ENCODE measurements at regions not wholly inside any gene's neighbourhood (a gene's known extent, or its start where the extent isn't known, plus 50 kb on each side); places are given as distances from the start of the nearest gene placed in this dataset.
"Not testable (repeated sequence)": the region's sequence is repeated elsewhere in the genome, so short reads cannot be mapped to it uniquely, and the experiment has no call there.

- Mint-ChIP-seq H3K27me3 (peaks cover 8% of the 10 kb centered on the region), H3K4me3 (no peak overlapping the region), H3K36me3 (no peaks in the 10 kb centered on the region), H3K9me3 (no peaks in the 10 kb centered on the region), H3K27ac (no peak overlapping the region), H3K4me1 (peaks cover 7% of the 10 kb centered on the region)
- ATAC-seq (ENCODE audit: low read depth) (no peak), DNase-seq (ENCODE audit: low spot score in 2 of 2) (no peak)
Measured at GRCh38 chr1:143718021-143718420, 253.8 kb downstream of the FAM72C start.

GRCh38 chr1:143717434-143717833 lies 254.4 kb downstream of the FAM72C start:
- H3K27ac Mint-ChIP-seq = no peak overlapping the region
- ATAC-seq (ENCODE audit: low read depth) = no peak
- H3K27me3 Mint-ChIP-seq = peaks cover 8% of the 10 kb centered on the region
- H3K36me3 Mint-ChIP-seq = no peaks in the 10 kb centered on the region
- H3K4me1 Mint-ChIP-seq = peaks cover 7% of the 10 kb centered on the region
- H3K9me3 Mint-ChIP-seq = no peaks in the 10 kb centered on the region
- no peak for DNase-seq (ENCODE audit: low spot score in 2 of 2)
- H3K4me3 Mint-ChIP-seq = no peak overlapping the region

GRCh38 chr1:143714913-143715312 lies 256.9 kb downstream of the FAM72C start:
- DNase-seq (ENCODE audit: low spot score in 2 of 2); H3K4me1 Mint-ChIP-seq; H3K9me3 Mint-ChIP-seq; ATAC-seq (ENCODE audit: low read depth); H3K36me3 Mint-ChIP-seq; H3K27ac Mint-ChIP-seq; H3K27me3 Mint-ChIP-seq; H3K4me3 Mint-ChIP-seq: not testable (repeated sequence)

GRCh38 chr1:143709606-143710259 lies 262.1 kb downstream of the FAM72C start:
- H3K27ac Mint-ChIP-seq; DNase-seq (ENCODE audit: low spot score in 2 of 2); H3K27me3 Mint-ChIP-seq; H3K36me3 Mint-ChIP-seq; H3K9me3 Mint-ChIP-seq; H3K4me1 Mint-ChIP-seq: not testable (repeated sequence)
- ATAC-seq (ENCODE audit: low read depth) = peak; percentile 77
- H3K4me3 Mint-ChIP-seq = peak overlapping the region; percentile 58

GRCh38 chr1:143702739-143703138 lies 269.0 kb downstream of the FAM72C start:
- not testable (repeated sequence) for DNase-seq (ENCODE audit: low spot score in 2 of 2)
- H3K27me3 Mint-ChIP-seq = peaks cover 18% of the 10 kb centered on the region

GRCh38 chr1:143699731-143700130 lies 272.1 kb downstream of the FAM72C start:
- H3K27ac Mint-ChIP-seq = no peak overlapping the region
- H3K9me3 Mint-ChIP-seq = peaks cover 2% of the 10 kb centered on the region
- peaks cover 2% of the 10 kb centered on the region for H3K36me3 Mint-ChIP-seq
- no peaks in the 10 kb centered on the region for H3K4me1 Mint-ChIP-seq
- H3K27me3 Mint-ChIP-seq = peaks cover 25% of the 10 kb centered on the region
- ATAC-seq (ENCODE audit: low read depth) = no peak
- no peak overlapping the region for H3K4me3 Mint-ChIP-seq
- DNase-seq (ENCODE audit: low spot score in 2 of 2) = no peak

More at GRCh38 chr1:143702739-143703138, 269.0 kb downstream of the FAM72C start:
- not testable (repeated sequence) for H3K27ac Mint-ChIP-seq; H3K4me1 Mint-ChIP-seq; H3K4me3 Mint-ChIP-seq; ATAC-seq (ENCODE audit: low read depth); H3K9me3 Mint-ChIP-seq; H3K36me3 Mint-ChIP-seq

- ATAC-seq (ENCODE audit: low read depth) = no peak
- no peak for DNase-seq (ENCODE audit: low spot score in 2 of 2)
- Mint-ChIP-seq H3K4me3 (peak overlapping the region; percentile 33), H3K36me3 (peaks cover 2% of the 10 kb centered on the region), H3K27ac (no peak overlapping the region), H3K27me3 (peaks cover 30% of the 10 kb centered on the region), H3K9me3 (peaks cover 2% of the 10 kb centered on the region), H3K4me1 (no peaks in the 10 kb centered on the region)
Measured at GRCh38 chr1:143699115-143699514, 272.7 kb downstream of the FAM72C start.

- Mint-ChIP-seq H3K27ac (no peak overlapping the region), H3K36me3 (peaks cover 2% of the 10 kb centered on the region), H3K27me3 (peaks cover 31% of the 10 kb centered on the region), H3K9me3 (peaks cover 2% of the 10 kb centered on the region), H3K4me1 (no peaks in the 10 kb centered on the region), H3K4me3 (peak overlapping the region; percentile 27)
- DNase-seq (ENCODE audit: low spot score in 2 of 2) (no peak), ATAC-seq (ENCODE audit: low read depth) (no peak)
Measured at GRCh38 chr1:143698016-143698415, 273.8 kb downstream of the FAM72C start.

GRCh38 chr1:143694085-143694484 lies 277.7 kb downstream of the FAM72C start:
- peaks cover 2% of the 10 kb centered on the region for H3K36me3 Mint-ChIP-seq
- H3K27me3 Mint-ChIP-seq = peaks cover 32% of the 10 kb centered on the region
- no peak overlapping the region for H3K4me3 Mint-ChIP-seq
- H3K4me1 Mint-ChIP-seq = no peaks in the 10 kb centered on the region
- peaks cover 2% of the 10 kb centered on the region for H3K9me3 Mint-ChIP-seq
- ATAC-seq (ENCODE audit: low read depth) (no peak), DNase-seq (ENCODE audit: low spot score in 2 of 2) (no peak)
- H3K27ac Mint-ChIP-seq = no peak overlapping the region

GRCh38 chr1:143691971-143692529 lies 279.7 kb downstream of the FAM72C start:
- H3K27me3 Mint-ChIP-seq = peaks cover 24% of the 10 kb centered on the region
- H3K4me1 Mint-ChIP-seq = no peaks in the 10 kb centered on the region
- no peaks in the 10 kb centered on the region for H3K36me3 Mint-ChIP-seq
- no peak overlapping the region for H3K27ac Mint-ChIP-seq
- no peak for ATAC-seq (ENCODE audit: low read depth)
- DNase-seq (ENCODE audit: low spot score in 2 of 2) = no peak
- no peak overlapping the region for H3K4me3 Mint-ChIP-seq
- no peaks in the 10 kb centered on the region for H3K9me3 Mint-ChIP-seq

GRCh38 chr1:143691400-143691891 lies 280.3 kb downstream of the FAM72C start:
- no peak for DNase-seq (ENCODE audit: low spot score in 2 of 2)
- ATAC-seq (ENCODE audit: low read depth) = no peak
- H3K27ac Mint-ChIP-seq = no peak overlapping the region
- H3K9me3 Mint-ChIP-seq = no peaks in the 10 kb centered on the region
- H3K36me3 Mint-ChIP-seq = no peaks in the 10 kb centered on the region
- H3K4me3 Mint-ChIP-seq = no peak overlapping the region
- H3K4me1 Mint-ChIP-seq = no peaks in the 10 kb centered on the region
- H3K27me3 Mint-ChIP-seq = peaks cover 20% of the 10 kb centered on the region

- H3K36me3 Mint-ChIP-seq = no peaks in the 10 kb centered on the region
- H3K27me3 Mint-ChIP-seq = peaks cover 20% of the 10 kb centered on the region
- DNase-seq (ENCODE audit: low spot score in 2 of 2) (no peak), ATAC-seq (ENCODE audit: low read depth) (no peak)
- no peak overlapping the region for H3K4me3 Mint-ChIP-seq
- no peak overlapping the region for H3K27ac Mint-ChIP-seq
- H3K4me1 Mint-ChIP-seq = no peaks in the 10 kb centered on the region
- H3K9me3 Mint-ChIP-seq = no peaks in the 10 kb centered on the region
Measured at GRCh38 chr1:143689781-143690180, 282.0 kb downstream of the FAM72C start.

GRCh38 chr1:143680304-143680703 lies 291.5 kb downstream of the FAM72C start:
- DNase-seq (ENCODE audit: low spot score in 2 of 2) (no peak), ATAC-seq (ENCODE audit: low read depth) (no peak)
- Mint-ChIP-seq H3K27ac (no peak overlapping the region), H3K36me3 (no peaks in the 10 kb centered on the region), H3K4me1 (no peaks in the 10 kb centered on the region), H3K9me3 (no peaks in the 10 kb centered on the region), H3K27me3 (peaks cover 13% of the 10 kb centered on the region), H3K4me3 (no peak overlapping the region)

GRCh38 chr1:143672983-143673382 lies 298.8 kb downstream of the FAM72C start:
- no peak overlapping the region for H3K4me3 Mint-ChIP-seq
- no peak for DNase-seq (ENCODE audit: low spot score in 2 of 2)
- peaks cover 26% of the 10 kb centered on the region for H3K27me3 Mint-ChIP-seq

GRCh38 chr1:143667730-143668129 lies 304.1 kb downstream of the FAM72C start:
- ATAC-seq (ENCODE audit: low read depth) (no peak), DNase-seq (ENCODE audit: low spot score in 2 of 2) (no peak)
- H3K36me3 Mint-ChIP-seq = peaks cover 9% of the 10 kb centered on the region
- no peaks in the 10 kb centered on the region for H3K4me1 Mint-ChIP-seq
- peaks cover 14% of the 10 kb centered on the region for H3K9me3 Mint-ChIP-seq
- no peak overlapping the region for H3K4me3 Mint-ChIP-seq
- H3K27me3 Mint-ChIP-seq = peaks cover 35% of the 10 kb centered on the region
- H3K27ac Mint-ChIP-seq = no peak overlapping the region

More at GRCh38 chr1:143672983-143673382, 298.8 kb downstream of the FAM72C start:
- ATAC-seq (ENCODE audit: low read depth) = no peak
- Mint-ChIP-seq H3K36me3 (peaks cover 4% of the 10 kb centered on the region), H3K4me1 (no peaks in the 10 kb centered on the region), H3K9me3 (peaks cover 14% of the 10 kb centered on the region), H3K27ac (no peak overlapping the region)
